SIG-M5 treated with dmso at 0.1 percent for 504 hours (cell line): ENCODE measurements at regions not wholly inside any gene's neighbourhood (a gene's known extent, or its start where the extent isn't known, plus 50 kb on each side); places are given as distances from the start of the nearest gene placed in this dataset.
"Not testable (repeated sequence)": the region's sequence is repeated elsewhere in the genome, so short reads cannot be mapped to it uniquely, and the experiment has no call there.

Experiments
- DNase-seq: peaks from one replicate; lab custom pipeline; 2025; ENCODE audit not compliant: unreplicated experiment; lab: John Stamatoyannopoulos, UW

DNA sequence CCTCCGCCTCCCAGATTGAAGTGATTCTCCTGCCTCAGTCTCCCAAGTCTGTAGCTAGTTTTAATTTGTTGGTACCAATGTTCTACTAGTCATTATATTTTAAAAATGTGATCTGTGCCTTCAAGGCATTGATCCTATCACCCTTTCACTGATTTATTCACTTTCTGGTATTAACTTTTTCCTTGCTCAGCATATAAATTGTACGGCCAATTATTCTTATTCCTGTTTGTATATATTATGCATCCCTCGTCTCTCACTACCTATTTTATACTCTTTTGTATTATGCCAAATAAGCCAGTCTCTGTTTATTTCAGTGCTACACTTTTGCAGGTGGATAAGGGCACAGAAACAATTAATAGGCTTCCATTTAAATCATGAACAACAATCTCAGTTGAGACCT is 620.2 kb upstream of the BCHE start:
- DNase-seq: no peak

GRCh38 chr3:166456286-166456685 is 619.1 kb upstream of the BCHE start:
- no peak for DNase-seq

GRCh38 chr3:166455744-166456143 is 618.5 kb upstream of the BCHE start:
- DNase-seq: no peak

GRCh38 chr3:166453478-166453877 is 616.3 kb upstream of the BCHE start:
- DNase-seq: no peak

DNA sequence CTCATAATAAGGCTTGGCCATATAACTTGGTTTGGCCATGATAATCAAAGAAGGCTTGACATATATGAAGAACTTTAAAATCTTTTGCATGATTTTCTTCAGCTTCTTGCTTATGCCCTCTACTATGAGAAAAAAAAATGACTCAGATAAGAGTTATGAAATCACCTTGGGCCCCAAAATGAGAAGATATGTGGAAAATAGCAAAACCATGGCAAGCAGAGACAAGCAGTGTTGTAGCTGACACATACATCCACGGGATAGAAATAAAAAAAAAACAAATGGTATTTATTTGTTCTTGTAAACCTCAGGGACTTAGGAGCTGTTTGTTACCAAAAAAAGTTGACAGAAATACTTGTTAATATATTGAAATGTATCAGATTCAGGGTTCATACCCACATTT is 614.8 kb upstream of the BCHE start:
- no peak for DNase-seq

GRCh38 chr3:166447513-166447912 is 610.3 kb upstream of the BCHE start:
- DNase-seq: no peak

DNA sequence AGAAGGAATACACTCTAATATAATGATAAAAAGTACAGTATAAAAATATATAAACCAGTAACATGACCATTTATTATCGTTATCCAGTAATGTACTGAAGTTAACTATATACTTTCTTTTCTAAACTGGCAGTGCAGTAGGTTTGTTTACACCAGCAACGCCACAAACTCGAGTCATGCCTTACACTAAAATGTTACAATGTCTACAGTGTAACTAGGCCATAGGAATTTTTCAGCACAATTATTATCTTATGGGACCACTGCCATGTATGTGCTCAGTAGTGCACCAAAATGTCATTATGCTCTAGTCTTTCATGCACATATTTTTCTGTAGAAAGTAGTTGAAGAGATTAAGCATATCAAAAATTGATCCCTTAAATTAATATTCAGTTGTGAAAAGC is 609.8 kb upstream of the BCHE start:
- DNase-seq: no peak

DNA sequence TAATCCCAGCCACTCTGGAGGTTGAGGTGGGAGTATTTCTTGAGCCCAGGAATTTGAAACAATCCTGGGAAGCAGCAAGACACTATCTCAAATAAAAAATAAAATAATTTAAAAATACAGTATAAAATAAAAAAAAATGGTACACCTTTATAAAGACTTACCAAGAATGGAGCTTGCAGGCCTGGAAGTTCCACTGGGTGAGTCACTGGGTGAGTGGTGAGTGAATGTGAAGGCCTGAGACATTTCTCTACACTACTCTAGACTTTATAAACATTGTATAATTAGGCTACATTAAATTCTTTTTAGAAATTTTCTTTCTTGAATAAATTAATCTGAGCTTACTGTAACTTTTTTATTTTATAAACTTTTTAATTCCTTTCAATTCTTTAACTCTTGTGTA is 609.1 kb upstream of the BCHE start:
- no peak for DNase-seq

DNA sequence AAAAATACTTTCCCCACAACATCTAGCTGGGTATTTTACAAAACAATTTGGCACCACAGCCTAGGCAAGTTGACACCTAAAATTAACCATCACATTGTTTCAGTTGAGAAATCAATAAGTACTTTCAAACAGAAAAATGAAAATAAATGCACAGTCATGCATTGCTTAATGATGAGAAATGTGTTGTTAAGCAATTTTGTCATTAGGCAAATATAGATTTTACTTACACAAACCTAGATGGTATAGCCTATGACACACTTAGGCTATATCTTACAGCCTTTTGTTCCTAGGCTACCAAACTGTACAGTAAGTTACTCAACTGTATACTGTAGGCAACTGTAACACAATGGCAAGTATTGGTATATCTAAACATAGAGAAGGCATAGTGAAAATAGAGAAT is 608.6 kb upstream of the BCHE start:
- DNase-seq: peak; percentile 63

GRCh38 chr3:166444756-166445155 is 607.5 kb upstream of the BCHE start:
- no peak for DNase-seq

- no peak for DNase-seq
Observed at GRCh38 chr3:166444336-166444735, 607.1 kb upstream of the BCHE start.

DNA sequence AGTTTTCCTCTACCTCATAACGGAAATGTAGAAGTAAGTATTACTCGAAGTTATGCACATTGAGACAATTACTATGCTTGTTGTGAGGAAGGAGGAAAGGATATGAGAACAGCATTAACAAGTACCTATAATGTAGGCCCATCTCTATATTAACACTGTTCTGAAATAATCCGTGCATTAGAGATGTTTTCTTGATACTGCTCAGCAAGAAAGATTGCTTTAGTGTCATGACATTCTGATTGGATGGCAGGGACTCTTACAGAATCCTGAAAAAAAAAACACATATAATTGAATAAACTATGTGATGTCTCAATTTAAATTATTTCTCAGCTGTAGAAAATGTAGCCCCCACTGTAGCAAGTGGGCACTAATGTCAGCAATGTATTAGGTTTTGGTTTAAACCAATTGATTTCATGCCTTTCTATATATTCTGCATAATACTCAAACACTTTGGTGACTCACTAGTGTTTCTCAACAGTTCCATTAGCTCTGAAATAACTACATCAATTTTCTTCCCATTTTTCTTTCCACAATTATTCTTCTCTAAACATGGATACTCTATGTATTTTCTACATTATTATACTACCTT is 598.3 kb upstream of the BCHE start:
- DNase-seq: no peak

DNA sequence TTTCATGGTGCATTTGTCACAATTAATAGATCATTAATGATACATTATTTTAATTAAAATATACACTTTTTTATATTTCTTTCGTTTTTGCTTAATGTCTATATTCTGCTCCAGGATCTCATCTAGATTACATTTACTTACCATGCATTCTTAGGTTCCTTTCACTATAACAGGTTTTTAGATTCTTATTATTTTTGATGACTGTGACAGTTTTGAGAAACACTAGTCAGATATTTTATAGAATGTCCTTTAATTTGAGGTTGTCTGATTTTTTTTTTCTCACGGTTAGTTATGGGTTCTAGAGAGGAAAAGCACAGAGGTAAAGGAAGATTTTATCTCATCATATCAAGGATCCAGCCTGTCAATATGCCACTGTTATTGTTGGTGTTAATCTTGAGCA is 595.8 kb upstream of the BCHE start:
- no peak for DNase-seq

DNA sequence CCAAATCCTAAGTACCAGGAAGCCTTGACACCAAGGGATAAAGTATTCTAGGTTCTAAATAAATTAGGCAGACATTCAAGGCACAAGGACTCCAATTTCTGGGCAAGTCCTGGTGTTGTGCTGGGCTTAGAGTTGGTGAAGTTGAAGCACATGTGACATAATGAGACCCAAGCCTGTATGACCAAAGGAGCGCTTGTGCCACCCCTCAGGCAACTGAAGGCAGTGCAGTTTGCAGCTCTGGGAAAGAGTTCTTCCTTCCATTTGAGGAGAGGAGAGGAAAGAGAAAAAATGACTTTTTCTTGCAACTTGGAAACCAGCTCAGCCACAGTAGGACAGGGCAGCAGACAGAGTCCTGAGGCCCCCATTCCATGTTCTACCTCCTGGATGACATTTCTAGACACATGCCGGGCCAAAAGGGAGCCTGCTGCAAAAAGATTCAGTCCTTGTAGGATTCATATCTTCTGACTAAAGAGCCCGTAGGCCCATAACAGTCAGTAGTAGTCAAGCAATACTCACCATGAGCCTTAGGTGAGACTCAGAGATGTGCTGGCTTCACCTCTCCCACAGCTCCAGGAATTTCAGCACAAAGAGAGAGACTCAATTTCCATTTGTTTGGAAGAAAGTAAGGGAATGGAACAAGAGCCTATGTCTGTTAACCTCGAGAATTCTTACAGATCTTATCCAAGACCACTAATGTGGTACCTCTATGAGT is 588.8 kb upstream of the BCHE start:
- peak; percentile 8 for DNase-seq

DNA sequence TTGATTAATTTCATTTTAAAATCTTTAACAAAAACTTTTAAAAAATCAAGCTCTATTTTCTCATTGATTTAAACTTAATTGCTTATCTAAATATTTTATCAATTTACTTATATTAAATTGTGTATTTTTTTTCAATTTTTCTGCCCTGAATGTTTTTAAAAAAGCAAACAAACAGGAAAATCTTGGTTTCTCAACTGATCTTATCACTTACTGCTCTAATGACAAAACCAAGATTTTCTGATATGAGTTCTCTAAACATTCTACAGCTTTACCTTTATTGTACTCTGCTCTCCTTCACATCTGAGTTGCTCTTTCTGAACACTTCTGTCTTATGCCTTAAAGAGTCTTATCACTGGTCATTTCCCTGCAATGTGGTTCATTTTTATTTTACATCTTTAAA is 587.8 kb upstream of the BCHE start:
- DNase-seq: no peak

GRCh38 chr3:166423824-166424513 is 586.7 kb upstream of the BCHE start:
- DNase-seq: not testable (repeated sequence)

DNA sequence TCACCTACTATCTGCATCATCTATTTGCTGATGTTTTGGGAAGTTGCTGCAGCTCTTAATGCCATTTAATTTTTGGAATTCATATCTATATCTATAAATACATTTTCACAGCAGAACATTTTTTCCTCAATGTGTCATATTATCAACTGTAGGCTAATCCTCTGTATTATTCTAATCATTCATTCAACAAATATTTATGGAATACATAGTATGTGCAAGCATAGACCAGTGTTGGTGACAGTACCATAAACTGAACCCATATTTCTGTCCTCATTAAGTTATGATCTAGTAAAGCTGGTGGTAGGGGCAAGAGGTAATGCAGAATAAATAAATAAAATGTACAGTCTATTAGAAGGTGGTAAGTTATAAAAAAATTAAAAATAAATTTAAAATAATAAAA is 585.3 kb upstream of the BCHE start:
- DNase-seq: no peak

GRCh38 chr3:166420071-166420470 is 582.8 kb upstream of the BCHE start:
- DNase-seq: no peak

DNA sequence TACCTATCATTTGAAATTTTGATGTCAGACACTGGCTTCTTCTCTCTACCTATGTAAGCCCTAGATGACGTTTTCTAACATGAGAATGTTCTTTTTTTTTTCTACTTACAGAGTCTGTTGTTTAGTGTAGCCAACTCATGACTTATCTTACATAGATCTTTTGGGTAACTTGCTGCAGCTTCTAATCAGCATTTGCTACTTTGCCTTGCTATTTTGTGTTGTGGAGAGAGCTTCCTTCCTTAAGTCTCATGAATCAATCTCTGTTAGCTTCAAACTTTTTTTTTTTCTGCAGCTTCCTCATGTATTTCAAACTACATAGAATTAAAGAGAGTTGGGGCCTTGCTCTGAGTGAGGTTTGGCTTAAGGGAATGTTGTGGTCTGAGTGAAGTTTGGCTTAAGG is 568.7 kb upstream of the BCHE start:
- DNase-seq: no peak

DNA sequence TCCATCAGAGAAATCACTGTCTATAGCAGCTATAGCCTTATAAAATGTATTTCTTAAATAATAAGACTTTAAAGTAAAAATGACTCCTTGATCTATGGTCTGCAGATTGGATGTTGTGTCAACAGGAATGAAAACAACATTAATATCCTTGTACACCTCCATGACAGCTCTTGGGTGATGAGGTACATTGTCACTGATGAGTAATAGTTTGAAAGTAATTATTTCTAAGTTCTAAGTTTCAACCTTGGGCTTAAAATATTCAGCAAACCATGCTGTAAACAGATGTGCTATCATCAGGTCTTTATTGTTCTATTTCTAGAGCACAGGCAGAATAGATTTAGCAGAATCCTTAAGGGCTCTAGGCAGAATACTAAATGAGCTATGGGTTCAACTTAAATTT is 568.2 kb upstream of the BCHE start:
- no peak for DNase-seq

- DNase-seq: no peak
Observed at GRCh38 chr3:166390303-166390702, 553.1 kb upstream of the BCHE start.

DNA sequence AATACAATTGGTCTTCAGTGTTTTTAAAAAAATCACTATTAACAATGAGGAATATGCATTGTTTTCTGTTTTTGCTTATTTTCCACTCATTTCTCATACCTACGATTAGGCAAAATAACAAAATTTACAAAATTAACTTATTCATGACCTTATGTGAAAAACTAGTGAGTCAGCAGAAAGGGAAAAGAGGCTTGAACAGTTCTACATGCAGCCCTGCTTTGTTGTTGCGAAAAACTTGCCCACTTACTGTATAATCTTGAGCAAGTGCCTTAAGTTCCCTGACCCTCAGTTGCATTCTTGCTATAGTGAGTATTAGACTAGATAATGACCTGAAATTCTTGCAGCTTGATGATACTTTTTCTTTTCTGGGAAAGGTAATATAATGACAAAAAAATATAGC is 551.1 kb upstream of the BCHE start:
- DNase-seq: peak; percentile 53
